Nephron progenitor cell (in vitro differentiated cells): ENCODE measurements at regions not wholly inside any gene's neighbourhood (a gene's known extent, or its start where the extent isn't known, plus 50 kb on each side); places are given as distances from the start of the nearest gene placed in this dataset.

Experiments used
- DNase-seq: peaks from one replicate; pipeline ENCODE4 v3.0.0; 2021
- H3K27ac Mint-ChIP-seq: 2 replicates; pipeline ENCODE4 v1.8.0; 2021; ENCODE audit warnings: mild to moderate bottlenecking, moderate library complexity, mixed read lengths
- H3K27me3 Mint-ChIP-seq: 2 replicates; pipeline ENCODE4 v1.8.0; 2021; ENCODE audit warnings: mild to moderate bottlenecking, low read depth, mixed read lengths; ENCODE audit not compliant: poor library complexity
- H3K36me3 Mint-ChIP-seq: 2 replicates; pipeline ENCODE4 v1.8.0; 2021; ENCODE audit warnings: low read depth, mixed read lengths
- H3K4me1 Mint-ChIP-seq: 2 replicates; pipeline ENCODE4 v1.8.0; 2021; ENCODE audit warnings: mixed read lengths
- H3K4me3 Mint-ChIP-seq: 2 replicates; pipeline ENCODE4 v1.8.0; 2021; ENCODE audit warnings: mild to moderate bottlenecking, moderate library complexity, mixed read lengths
- H3K9me3 Mint-ChIP-seq: 2 replicates; pipeline ENCODE4 v1.8.0; 2021; ENCODE audit warnings: mild to moderate bottlenecking, moderate library complexity, mixed read lengths
- CTCF ChIP-seq: fragments of 200-600 bp; sonication (generic); IDR thresholded peaks from 2 replicates; pipeline ENCODE4 v1.5.0; 2021; ENCODE audit warnings: antibody characterized with exemption

GRCh38 chr1:199218533-199218932, 579.7 kb downstream of the PTPRC start:
- TF ChIP-seq CTCF = no peak
- H3K36me3 Mint-ChIP-seq = peaks cover 7% of the 10 kb centered on the region
- DNase-seq = no peak
- peaks cover 34% of the 10 kb centered on the region for H3K9me3 Mint-ChIP-seq
- no peak overlapping the region for H3K27ac Mint-ChIP-seq
- H3K27me3 Mint-ChIP-seq = peaks cover 3% of the 10 kb centered on the region
- H3K4me1 Mint-ChIP-seq = peaks cover 22% of the 10 kb centered on the region
- H3K4me3 Mint-ChIP-seq = no peak overlapping the region

- DNase-seq = no peak
- Mint-ChIP-seq H3K9me3 (peaks cover 30% of the 10 kb centered on the region), H3K27ac (no peak overlapping the region), H3K4me3 (no peak overlapping the region), H3K4me1 (peaks cover 28% of the 10 kb centered on the region), H3K36me3 (peaks cover 8% of the 10 kb centered on the region), H3K27me3 (peaks cover 3% of the 10 kb centered on the region)
- no peak for TF ChIP-seq CTCF
Observed at GRCh38 chr1:199220031-199220430, 581.2 kb downstream of the PTPRC start.

- Mint-ChIP-seq H3K36me3 (peaks cover 8% of the 10 kb centered on the region), H3K27ac (peak overlapping the region; percentile 81), H3K9me3 (peaks cover 16% of the 10 kb centered on the region), H3K27me3 (peaks cover 3% of the 10 kb centered on the region), H3K4me3 (no peak overlapping the region), H3K4me1 (peaks cover 44% of the 10 kb centered on the region)
- no peak for TF ChIP-seq CTCF
- DNase-seq = no peak
Observed at GRCh38 chr1:199221371-199222150, 582.7 kb downstream of the PTPRC start.

GRCh38 chr1:199223936-199224335, 585.1 kb downstream of the PTPRC start:
- Mint-ChIP-seq H3K27me3 (no peaks in the 10 kb centered on the region), H3K36me3 (peaks cover 17% of the 10 kb centered on the region), H3K4me1 (peaks cover 62% of the 10 kb centered on the region), H3K9me3 (peaks cover 20% of the 10 kb centered on the region), H3K4me3 (no peak overlapping the region), H3K27ac (no peak overlapping the region)
- no peak for TF ChIP-seq CTCF
- DNase-seq = no peak

GRCh38 chr1:199226163-199226562, 587.3 kb downstream of the PTPRC start:
- H3K27ac Mint-ChIP-seq = peak overlapping the region; percentile 99
- peak overlapping the region; percentile 69 for H3K4me3 Mint-ChIP-seq
- H3K36me3 Mint-ChIP-seq = peaks cover 29% of the 10 kb centered on the region
- DNase-seq = no peak
- H3K4me1 Mint-ChIP-seq = peaks cover 65% of the 10 kb centered on the region
- TF ChIP-seq CTCF = no peak
- peaks cover 22% of the 10 kb centered on the region for H3K9me3 Mint-ChIP-seq
- H3K27me3 Mint-ChIP-seq = no peaks in the 10 kb centered on the region

- Mint-ChIP-seq H3K27me3 (peaks cover 8% of the 10 kb centered on the region), H3K9me3 (peaks cover 6% of the 10 kb centered on the region), H3K4me1 (peaks cover 18% of the 10 kb centered on the region), H3K27ac (no peak overlapping the region), H3K4me3 (no peak overlapping the region), H3K36me3 (peaks cover 5% of the 10 kb centered on the region)
- DNase-seq = no peak
- TF ChIP-seq CTCF = no peak
Observed at GRCh38 chr1:199242147-199242546, 603.3 kb downstream of the PTPRC start.
